HTR-8/SVneo (cell line): ENCODE measurements at regions not wholly inside any gene's neighbourhood (a gene's known extent, or its start where the extent isn't known, plus 50 kb on each side); places are given as distances from the start of the nearest gene placed in this dataset.
A peak's percentile ranks its signal among the peaks of the same experiment; 100 is the strongest.

Experiments
- DNase-seq: peaks from one replicate; pipeline ENCODE4 v3.0.0; 2011; ENCODE audit warnings: low spot score, mixed read lengths; ENCODE audit not compliant: insufficient read length
- FAIRE-seq: peaks from 2 replicates; lab custom pipeline; 2011; peaks lifted over from hg19 to GRCh38; lab: Jason Lieb, UNC

DNA sequence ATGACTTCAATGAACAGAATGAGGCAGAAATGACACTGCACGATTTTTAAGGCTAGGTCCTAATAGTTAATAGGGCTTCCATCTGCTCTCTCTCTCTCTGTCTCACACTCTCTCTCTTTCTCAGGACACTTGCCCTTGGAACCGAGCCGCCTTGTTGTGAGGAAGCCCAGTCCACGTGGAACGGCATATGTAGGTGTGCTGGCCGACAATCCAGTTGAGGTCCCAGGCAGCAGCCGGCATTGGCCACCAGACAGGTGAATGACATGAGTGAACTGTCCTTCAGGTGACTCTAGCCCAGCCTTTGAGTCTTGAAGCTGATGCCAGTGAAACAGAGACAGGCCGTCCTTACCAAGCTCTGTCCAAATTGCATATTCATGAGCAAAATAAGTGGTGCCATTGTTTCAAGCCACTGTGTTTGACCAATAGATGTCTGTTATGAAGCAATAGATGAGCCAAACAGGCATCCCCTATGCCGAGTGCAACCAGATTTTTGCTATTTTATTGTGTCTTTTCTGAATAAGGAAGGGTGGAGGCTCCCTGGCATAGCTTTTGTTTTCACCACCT is 217.5 kb upstream of the LHX5 start:
- no peak for FAIRE-seq
- no peak for DNase-seq

DNA sequence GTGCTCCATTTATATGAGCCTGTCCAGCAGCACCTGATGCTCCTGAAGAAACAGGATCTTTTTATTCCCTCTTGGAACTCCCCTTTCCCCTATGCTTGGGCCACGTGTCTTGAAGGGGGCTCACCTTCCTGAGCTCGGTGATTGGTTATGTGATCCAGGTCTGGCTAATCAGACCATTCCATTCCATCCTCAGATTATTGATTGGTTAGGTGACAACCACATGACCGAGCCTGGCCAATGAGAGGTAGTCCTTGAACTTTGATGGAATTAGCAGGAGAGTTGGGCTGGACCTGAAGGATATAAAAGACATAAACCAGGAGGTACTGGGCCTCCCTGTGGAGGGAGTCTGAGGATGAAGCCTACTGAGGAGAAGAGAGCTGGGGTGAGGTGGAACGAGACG is 216.6 kb upstream of the LHX5 start:
- FAIRE-seq = no peak
- no peak for DNase-seq

DNA sequence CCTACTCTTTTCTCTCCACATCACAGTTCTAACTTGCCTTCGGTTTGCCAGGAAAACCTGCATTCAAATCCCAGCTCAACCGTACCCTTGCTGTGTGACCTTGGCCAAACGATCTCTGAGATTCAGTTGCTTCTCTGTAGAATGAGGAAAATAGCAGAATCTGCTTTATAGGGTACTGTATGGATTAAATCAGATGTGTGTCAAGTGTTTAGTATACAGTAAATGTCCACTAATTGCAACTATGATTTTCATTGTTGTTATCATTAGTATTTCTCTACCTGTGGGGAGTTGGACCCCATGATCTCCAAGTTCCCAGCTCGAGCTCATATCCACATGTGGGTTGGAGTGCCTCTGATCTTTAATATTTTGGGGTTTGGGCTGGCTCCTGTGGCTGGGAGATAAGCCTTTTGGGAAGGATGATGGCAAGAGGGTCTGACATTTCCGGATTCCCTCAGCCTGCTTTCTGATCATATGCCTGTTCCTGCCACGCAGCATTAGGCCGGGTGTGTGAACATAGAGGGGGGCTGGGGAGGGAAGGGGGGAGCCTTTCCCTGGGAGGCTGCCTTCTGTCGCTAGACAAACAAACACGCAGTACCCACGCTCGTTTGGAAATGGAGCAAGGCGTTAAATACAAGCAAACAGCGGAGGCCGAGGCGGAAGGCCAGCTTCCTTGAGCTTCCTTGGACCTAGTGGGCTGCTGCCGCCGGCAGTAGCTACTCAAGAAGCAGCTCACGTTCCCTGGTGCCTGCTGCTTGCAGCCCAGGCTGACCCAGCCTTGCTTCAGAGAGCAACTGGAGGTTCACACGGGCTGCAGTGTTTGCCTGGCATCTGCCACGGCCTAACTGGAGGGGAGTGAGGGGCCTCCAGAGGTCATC is 213.5 kb upstream of the LHX5 start:
- DNase-seq (no peak), FAIRE-seq (no peak)

DNA sequence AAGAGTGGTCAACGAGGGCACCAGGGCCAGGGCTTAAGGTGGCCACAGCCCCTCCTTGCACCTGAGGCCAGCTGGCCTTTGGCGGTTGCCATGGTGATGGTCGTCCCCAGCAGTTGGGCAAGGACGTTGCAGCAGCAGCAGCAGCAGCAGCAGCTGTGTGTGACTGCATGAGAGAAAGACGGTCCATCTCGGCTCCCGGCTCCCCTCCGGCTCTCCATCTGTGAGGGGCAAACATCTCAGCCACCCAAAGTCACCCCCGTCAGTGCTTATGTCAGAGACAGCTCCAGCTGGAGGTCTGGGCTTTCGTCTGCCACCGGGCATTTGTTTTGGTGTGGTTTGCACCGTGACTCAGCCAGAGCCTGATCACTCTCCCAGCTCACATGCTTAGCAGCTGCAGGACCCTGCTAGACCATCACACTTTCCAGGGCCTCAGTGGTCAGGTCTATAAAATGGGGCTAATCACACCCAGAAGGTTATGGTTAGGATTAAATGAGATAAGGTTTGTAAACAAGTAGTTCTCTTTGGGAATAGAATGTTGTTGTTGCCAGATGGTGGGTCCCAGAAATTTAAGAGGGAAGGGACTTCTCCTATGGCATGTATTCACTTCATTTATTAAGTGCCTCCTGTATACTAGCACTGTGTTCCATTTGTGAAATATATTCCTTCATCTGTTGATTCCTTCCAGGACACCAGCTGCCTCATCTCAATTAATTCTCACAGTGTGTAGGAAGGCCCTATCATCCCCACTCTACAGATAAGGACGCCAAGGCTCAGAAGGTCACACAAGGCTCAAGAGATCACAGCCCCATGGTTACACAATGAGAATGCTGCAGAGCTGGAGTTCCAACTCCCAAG is 212.6 kb upstream of the LHX5 start:
- FAIRE-seq = no peak
- DNase-seq = no peak

DNA sequence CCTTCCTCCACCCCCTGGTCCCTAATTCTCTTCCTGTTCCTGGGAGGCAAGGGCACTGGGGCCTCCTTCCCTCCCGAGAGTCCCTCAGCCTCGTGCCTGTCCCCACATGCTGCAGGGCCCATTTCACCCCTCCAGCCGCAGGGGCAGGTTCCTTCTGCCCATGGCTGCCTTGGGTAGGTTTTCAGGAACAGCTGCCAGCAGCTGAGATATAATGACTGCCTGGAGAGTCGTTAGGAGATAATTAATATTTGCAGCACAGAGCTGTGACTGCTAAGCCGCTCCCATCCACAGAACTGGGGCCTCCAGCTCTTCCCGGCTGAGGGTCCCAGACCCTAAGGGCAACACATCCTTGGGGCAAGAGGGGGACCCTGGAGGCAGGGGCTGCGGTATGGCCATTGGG is 211.9 kb upstream of the LHX5 start:
- FAIRE-seq (no peak), DNase-seq (no peak)

GRCh38 chr12:113680868-113681267 is 209.2 kb upstream of the LHX5 start:
- FAIRE-seq = no peak
- no peak for DNase-seq

GRCh38 chr12:113678223-113679119 is 206.8 kb upstream of the LHX5 start:
- no peak for FAIRE-seq
- no peak for DNase-seq

DNA sequence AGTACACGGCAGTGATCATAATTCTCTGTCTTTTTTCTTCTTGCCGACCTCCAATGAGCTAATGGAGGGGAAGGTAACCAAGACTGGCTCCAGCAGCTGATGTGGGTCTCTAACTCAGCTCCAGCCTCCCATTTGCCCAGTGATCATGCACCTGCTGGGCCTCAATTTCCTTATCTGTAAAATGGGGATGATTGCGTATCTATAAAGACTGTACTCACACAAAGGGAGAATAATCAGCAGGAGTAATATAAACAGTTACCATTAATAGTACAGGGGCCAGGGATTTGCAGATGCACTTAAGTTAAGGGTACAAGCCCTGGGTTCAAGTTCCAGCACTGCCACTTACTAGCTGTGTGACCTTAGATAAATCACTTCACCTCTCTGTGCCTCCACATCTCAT is 204.9 kb upstream of the LHX5 start:
- FAIRE-seq (no peak), DNase-seq (no peak)

DNA sequence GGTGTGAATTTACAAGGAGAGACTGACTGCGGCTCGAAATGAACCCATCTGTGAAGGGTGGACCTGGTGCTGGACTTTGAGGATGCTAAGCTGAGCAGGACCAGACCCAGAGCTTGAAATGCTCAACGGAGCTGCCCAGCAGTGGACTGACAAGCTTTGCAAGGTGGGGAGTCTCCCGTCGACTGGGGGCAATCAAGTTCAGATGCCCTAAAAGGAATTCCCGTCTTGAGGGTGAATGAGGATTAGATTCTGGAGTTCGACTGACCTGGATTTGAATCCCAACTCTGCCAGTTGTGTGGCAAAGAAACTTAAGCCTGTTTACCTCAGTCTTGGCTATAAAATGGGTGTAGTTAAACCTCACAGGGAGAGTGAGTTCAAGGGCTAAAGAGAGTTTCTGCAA is 204.4 kb upstream of the LHX5 start:
- DNase-seq = no peak
- FAIRE-seq = no peak

DNA sequence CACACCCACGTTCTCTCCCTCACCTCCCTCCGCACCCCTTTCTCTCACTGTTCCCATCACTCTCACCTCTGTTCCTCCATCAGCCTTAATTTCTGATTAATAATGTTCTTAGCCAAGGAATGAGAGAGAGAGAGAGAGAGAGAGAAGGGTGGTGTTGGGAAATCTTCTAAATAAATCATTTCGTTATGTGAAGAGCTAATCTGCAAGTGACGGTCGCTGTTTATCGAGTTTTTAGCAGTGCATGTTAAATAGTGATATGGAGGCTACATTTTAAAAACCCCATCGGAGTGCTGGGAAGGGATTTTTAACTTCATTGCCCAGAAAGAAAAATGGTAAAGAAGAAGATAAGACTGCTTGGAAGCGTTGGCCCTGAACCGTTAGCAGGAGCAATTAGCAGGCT is 203.3 kb upstream of the LHX5 start:
- no peak for FAIRE-seq
- DNase-seq = no peak

GRCh38 chr12:113674302-113674701 is 202.6 kb upstream of the LHX5 start:
- FAIRE-seq (no peak), DNase-seq (no peak)

DNA sequence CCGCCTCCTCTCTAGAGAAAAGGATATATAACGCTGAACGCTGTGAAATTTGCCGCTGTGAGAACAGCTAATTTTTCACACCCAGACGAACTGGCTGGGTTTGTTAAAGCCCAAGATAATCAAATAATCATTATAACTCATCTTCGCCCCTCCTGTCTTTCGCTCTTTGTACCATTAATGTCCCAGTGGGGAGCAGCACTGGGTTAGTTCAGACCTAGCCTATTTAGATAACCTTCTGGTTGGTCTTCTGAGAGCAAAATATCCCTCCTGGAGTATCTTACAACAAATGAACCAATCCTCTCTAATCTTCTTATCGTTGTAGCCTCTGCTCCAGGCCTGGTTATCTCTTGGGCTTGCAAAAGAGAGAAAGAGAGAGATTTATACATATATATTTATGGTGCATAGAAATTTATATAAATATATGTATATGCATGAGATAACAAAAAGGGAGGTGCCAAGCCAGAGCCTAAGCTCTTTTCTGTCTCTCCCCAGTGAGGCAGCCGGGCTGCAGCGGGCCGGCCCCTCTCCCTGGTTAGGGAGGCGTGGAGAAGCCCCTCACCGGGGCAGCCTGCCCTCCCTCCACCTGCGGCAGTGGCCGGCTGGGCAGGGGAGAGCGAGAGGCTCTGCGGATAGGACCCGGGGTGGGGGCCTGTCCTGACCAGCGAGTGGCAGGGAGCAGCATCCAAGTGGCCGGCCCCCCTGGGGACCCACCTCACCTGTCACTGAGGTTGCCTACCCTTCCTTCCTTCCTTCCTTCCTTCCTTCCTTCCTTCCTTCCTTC is 202.0 kb upstream of the LHX5 start:
- FAIRE-seq (no peak), DNase-seq (no peak)

DNA sequence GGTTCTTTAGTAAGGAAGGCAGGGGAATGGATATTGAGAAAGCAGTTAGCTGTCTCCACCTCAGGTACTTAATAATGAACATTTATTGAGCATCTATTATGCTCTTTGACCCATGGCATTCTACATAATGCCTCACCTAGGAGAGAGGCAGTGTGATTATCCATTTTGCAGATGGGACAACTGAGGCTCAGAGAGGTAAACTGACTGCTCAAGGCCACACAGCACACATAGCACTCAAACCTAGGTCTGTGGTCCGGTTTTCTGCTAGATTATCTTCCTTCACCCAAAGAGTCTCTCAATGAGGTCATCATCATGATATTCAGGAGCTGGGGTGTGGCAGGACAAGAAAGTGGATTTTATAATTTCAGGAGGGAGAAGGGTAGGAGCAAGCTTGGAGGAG is 199.1 kb upstream of the LHX5 start:
- DNase-seq (no peak), FAIRE-seq (no peak)

- DNase-seq = no peak
- FAIRE-seq = no peak
These were observed 196.1 kb upstream of the LHX5 start for GRCh38 chr12:113667676-113668356.

DNA sequence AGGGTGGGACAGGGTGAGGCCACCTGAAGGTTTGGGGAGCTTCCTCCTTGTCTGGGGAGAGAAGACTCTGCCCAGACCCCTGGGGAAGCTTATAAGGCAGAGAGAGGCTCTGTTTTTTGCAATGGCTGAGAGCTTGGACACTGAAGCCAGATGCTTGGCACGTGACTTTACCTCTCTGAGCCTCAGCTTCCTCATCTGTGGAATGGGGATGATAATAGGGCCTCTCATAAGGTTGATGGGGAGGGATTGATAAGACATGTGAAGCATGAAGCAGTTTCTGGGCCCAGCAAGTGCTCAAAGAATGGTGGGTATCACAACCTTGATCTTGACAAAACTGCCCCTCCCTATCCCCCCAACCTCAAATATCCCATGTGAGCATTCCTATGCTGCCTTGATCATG is 195.4 kb upstream of the LHX5 start:
- DNase-seq = no peak
- FAIRE-seq = no peak

- DNase-seq (no peak), FAIRE-seq (no peak)
These were observed 194.6 kb upstream of the LHX5 start for GRCh38 chr12:113666223-113666622.

- FAIRE-seq = peak; percentile 80
- no peak for DNase-seq
These were observed 193.8 kb upstream of the LHX5 start for GRCh38 chr12:113665457-113665856.

DNA sequence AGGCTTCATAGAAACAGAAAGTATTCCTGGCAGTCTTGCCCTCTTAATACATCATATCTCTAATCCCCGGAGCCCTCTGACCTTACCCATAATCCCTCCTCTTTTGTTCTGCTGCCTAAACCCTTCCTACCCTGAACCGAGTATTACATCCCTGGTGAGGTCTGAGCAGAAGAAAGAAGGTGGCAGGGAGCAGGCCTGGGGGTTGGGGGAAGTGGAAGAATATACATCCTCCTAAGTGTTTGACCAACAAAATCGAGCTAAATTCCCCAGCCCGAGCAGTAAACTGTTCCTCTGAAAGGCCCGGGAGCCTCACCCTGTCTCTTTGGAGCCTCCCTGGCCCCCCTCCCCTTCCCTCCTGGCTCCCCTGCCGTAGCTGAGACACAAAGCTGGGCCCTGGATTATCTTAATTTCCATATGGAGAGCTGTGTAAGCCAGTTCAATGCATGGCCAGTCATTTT is 192.6 kb upstream of the LHX5 start:
- no peak for FAIRE-seq
- no peak for DNase-seq

- FAIRE-seq (no peak), DNase-seq (no peak)
These were observed 191.7 kb upstream of the LHX5 start for GRCh38 chr12:113663396-113663795.
